ENCODE measurements at regions not wholly inside any gene's neighbourhood (a gene's known extent, or its start where the extent isn't known, plus 50 kb on each side); places are given as distances from the start of the nearest gene placed in this dataset.

- DNase-seq, result no peak
Measured at GRCh38 chr1:34477632-34478141, 277.2 kb upstream of the GJB5 start.

GRCh38 chr1:34478515-34479076 is 276.3 kb upstream of the GJB5 start:
- no peak for DNase-seq

- no peak for DNase-seq
Measured at GRCh38 chr1:34479731-34480130, 275.1 kb upstream of the GJB5 start.

- no peak for DNase-seq
Measured at GRCh38 chr1:34488080-34488708, 266.7 kb upstream of the GJB5 start.

- peak in 3 of 56 donors; percentile 8 to 22 (median 19) for DNase-seq
Measured at GRCh38 chr1:34500451-34500850, 254.4 kb upstream of the GJB5 start.

GRCh38 chr1:34511802-34512201 is 243.0 kb upstream of the GJB5 start:
- DNase-seq, result no peak

GRCh38 chr1:34518146-34518699 is 236.6 kb upstream of the GJB5 start:
- DNase-seq, result no peak

GRCh38 chr1:34520111-34520510 is 234.7 kb upstream of the GJB5 start:
- peak in 2 of 56 donors; percentile 6 to 19 for DNase-seq

- DNase-seq, result no peak
Measured at GRCh38 chr1:34524783-34525182, 230.1 kb upstream of the GJB5 start.

GRCh38 chr1:34529935-34530859 is 224.7 kb upstream of the GJB5 start:
- DNase-seq, result peak in 4 of 56 donors; percentile 4 to 38 (median 20)

GRCh38 chr1:34532113-34532512 is 222.7 kb upstream of the GJB5 start:
- DNase-seq, result no peak

GRCh38 chr1:34538481-34538880 is 216.4 kb upstream of the GJB5 start:
- DNase-seq, result no peak

GRCh38 chr1:34547046-34547674 is 207.7 kb upstream of the GJB5 start:
- DNase-seq, result no peak

GRCh38 chr1:34549199-34549598 is 205.6 kb upstream of the GJB5 start:
- no peak for DNase-seq

- no peak for DNase-seq
Measured at GRCh38 chr1:34578306-34578705, 176.5 kb upstream of the GJB5 start.

- DNase-seq, result no peak
Measured at GRCh38 chr1:34582356-34582755, 172.5 kb upstream of the GJB5 start.

- DNase-seq, result no peak
Measured at GRCh38 chr1:34587761-34588160, 167.1 kb upstream of the GJB5 start.

- DNase-seq, result no peak
Measured at GRCh38 chr1:34590211-34590623, 164.6 kb upstream of the GJB5 start.

GRCh38 chr1:34591751-34592629 is 162.9 kb upstream of the GJB5 start:
- peak in 1 of 56 donors; percentile 4 for DNase-seq

- DNase-seq, result peak in 53 of 56 donors; percentile 3 to 87 (median 49)
Measured at GRCh38 chr1:34597877-34598514, 156.9 kb upstream of the GJB5 start.

All from amygdala (tissue), 56 donors.